Bronchial epithelial cell (primary cell): ENCODE measurements at regions not wholly inside any gene's neighbourhood (a gene's known extent, or its start where the extent isn't known, plus 50 kb on each side); places are given as distances from the start of the nearest gene placed in this dataset.
"Not testable (repeated sequence)": the region's sequence is repeated elsewhere in the genome, so short reads cannot be mapped to it uniquely, and the experiment has no call there.

Experiments used
- DNase-seq: peaks from one replicate; pipeline ENCODE4 v3.0.0-alpha.2; 2010; ENCODE audit warnings: low read depth
- FAIRE-seq: peaks from 2 replicates; lab custom pipeline; 2011; peaks lifted over from hg19 to GRCh38; lab: Jason Lieb, UNC
- H3K27me3 ChIP-seq: 2 replicates; pipeline ENCODE4 v1.5.1; 2011; ENCODE audit warnings: low read length; ENCODE audit not compliant: control insufficient read depth, insufficient read depth
- H3K36me3 ChIP-seq: 2 replicates; pipeline ENCODE4 v1.5.1; 2011; ENCODE audit warnings: low read length; ENCODE audit not compliant: control insufficient read depth, insufficient read depth
- H3K4me3 ChIP-seq: 2 replicates; pipeline ENCODE4 v1.5.1; 2011; ENCODE audit warnings: mild to moderate bottlenecking, low read depth, low read length, control low read depth
- TF ChIP-seq, protein P1 (sequence below): IDR thresholded peaks from 2 replicates; pipeline ENCODE4 v1.5.1; 2011; ENCODE audit warnings: mild to moderate bottlenecking, moderate library complexity, low read length, control low read depth, inconsistent platforms; ENCODE audit not compliant: insufficient read depth, severe bottlenecking

DNA sequence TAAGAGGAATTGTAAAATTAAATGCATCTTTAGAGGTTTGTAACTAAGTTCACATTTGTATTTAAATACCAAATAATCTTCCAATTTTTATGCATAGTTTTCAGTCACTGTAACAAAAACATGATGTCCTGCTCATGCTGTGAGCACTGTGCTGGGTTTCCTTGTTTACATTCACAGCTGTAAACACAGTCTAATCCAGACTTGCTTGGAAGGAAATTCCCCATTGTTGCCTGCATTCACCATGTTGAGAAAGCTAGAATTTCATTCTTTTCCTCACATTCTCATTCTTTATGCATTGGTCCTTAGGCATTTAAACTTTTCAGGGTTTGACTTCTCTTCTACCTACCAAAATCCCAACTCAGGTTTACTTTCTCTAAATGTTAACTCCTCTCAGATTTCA is 242.0 kb upstream of the TBX18 start:
- TF ChIP-seq, protein P1, sequence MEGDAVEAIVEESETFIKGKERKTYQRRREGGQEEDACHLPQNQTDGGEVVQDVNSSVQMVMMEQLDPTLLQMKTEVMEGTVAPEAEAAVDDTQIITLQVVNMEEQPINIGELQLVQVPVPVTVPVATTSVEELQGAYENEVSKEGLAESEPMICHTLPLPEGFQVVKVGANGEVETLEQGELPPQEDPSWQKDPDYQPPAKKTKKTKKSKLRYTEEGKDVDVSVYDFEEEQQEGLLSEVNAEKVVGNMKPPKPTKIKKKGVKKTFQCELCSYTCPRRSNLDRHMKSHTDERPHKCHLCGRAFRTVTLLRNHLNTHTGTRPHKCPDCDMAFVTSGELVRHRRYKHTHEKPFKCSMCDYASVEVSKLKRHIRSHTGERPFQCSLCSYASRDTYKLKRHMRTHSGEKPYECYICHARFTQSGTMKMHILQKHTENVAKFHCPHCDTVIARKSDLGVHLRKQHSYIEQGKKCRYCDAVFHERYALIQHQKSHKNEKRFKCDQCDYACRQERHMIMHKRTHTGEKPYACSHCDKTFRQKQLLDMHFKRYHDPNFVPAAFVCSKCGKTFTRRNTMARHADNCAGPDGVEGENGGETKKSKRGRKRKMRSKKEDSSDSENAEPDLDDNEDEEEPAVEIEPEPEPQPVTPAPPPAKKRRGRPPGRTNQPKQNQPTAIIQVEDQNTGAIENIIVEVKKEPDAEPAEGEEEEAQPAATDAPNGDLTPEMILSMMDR: no peak
- Histone ChIP-seq H3K4me3 (no peak overlapping the region), H3K36me3 (no peaks in the 10 kb centered on the region), H3K27me3 (no peaks in the 10 kb centered on the region)
- DNase-seq (no peak), FAIRE-seq (no peak)

DNA sequence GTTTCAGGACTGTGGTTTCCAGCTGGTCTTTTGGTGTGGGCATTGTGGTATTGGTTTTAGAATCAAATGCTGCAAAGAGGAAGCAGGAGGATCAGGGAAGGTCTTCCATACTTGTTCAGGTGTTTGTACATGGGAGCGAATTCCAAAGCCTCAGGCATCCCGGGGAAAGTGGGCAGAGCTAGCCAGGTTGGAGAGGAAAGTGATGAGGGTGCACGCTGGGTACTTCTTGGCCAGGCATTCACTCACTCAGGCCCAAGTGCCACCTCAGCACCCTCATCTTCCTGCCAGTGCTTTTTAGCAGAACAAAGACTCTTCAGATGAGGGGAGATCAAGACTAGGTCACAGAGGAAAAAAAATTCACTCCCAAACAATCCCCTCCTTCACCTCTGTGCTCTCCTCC is 241.1 kb upstream of the TBX18 start:
- no peaks in the 10 kb centered on the region for H3K36me3 ChIP-seq
- no peaks in the 10 kb centered on the region for H3K27me3 ChIP-seq
- DNase-seq (no peak), FAIRE-seq (no peak)
- no peak overlapping the region for H3K4me3 ChIP-seq
- TF ChIP-seq, protein P1: no peak

DNA sequence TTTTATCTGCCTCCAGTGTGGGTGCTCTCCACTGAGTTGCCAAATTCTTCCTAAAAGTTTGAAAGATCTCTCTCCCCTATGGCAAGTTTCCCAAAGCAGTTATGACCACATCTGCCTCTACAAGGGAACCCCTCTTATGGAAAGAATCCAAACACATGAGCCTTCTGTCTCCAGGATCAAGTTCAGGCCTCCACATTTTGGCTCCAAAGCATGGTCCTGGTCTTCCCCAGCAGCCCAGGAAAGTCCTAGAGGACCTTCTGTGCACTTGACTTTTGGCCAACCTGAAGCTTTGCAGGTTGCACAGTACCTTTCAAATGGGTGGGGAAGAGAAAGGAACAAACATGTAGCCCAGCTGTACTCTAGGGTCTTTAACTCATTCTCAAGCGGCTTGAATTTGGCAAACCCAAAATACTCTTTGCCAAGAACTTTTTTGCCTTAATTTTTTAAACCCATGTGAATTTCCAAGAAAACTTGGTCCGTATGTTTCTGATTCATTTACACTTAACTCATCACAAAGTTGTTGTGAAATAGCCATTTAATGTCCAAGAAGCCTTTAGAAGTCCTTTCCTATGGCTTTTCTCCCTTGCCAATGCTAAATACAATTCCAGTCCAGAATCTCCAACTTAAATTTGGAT is 240.1 kb upstream of the TBX18 start:
- DNase-seq (no peak), FAIRE-seq (no peak)
- H3K27me3 ChIP-seq: no peaks in the 10 kb centered on the region
- TF ChIP-seq, protein P1: no peak
- H3K36me3 ChIP-seq: no peaks in the 10 kb centered on the region
- H3K4me3 ChIP-seq: no peak overlapping the region

DNA sequence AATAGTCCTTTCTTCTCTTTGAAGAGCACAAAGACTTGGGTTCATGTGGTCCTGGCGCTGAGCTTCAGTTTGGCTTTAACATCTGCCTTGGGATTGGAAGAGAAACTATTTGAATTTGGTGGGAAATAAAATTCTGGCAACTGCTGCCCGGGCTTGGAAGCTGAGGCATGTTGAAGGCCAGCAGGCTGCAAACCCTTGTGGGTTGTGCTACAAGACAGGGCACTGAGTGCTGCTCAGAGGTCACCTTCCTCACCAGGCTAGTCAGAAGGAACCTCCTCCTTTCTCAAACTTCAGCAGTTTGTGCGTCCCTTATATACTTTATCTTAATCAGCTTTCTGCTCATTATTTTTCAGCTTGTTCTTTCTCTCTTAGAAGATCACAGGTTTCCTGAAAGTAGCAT is 238.4 kb upstream of the TBX18 start:
- no peaks in the 10 kb centered on the region for H3K27me3 ChIP-seq
- no peaks in the 10 kb centered on the region for H3K36me3 ChIP-seq
- DNase-seq (no peak), FAIRE-seq (no peak)
- no peak overlapping the region for H3K4me3 ChIP-seq
- TF ChIP-seq, protein P1: no peak

DNA sequence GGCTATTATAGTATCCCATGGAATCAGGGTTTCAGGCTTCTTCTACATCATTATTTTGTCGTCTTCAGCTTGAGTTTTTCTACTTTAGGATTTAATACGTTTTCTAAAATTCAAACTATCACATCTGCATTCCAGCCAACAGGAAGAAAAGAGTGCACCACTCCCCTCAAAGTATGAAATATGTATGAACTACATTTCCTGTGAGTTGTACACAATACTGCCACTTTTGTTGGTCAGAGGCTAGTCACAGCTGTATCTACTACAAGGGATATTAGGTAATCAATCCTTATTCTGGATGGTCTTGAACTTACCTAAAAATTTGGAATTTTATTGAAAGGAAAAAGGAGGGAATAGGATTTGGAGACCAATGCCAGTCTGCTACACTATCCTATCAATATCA is 235.6 kb upstream of the TBX18 start:
- no peaks in the 10 kb centered on the region for H3K27me3 ChIP-seq
- DNase-seq: no peak
- TF ChIP-seq, protein P1: no peak
- H3K36me3 ChIP-seq: no peaks in the 10 kb centered on the region
- H3K4me3 ChIP-seq: no peak overlapping the region
- FAIRE-seq: no peak

DNA sequence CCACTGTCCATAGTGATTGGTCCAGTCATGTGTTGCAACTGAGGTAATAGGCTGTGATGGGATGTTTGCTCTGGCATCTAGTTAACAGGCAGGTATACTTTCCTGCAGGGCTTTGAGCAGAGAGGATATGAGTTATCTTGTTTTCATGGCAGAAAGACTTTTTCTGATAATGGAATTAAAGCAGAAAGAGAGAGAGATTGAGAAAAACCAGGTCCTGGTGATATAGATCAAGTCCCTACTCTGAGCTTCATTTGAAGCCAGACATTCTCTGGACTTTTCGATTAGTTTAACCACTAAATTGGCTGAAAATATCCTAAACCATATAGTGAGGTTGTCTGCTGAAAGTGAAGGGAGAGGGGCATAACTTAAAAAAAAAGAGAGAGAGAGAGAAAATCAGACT is 233.8 kb upstream of the TBX18 start:
- Histone ChIP-seq H3K4me3 (no peak overlapping the region), H3K27me3 (no peaks in the 10 kb centered on the region), H3K36me3 (no peaks in the 10 kb centered on the region)
- no peak for DNase-seq
- TF ChIP-seq, protein P1: no peak
- FAIRE-seq: no peak

DNA sequence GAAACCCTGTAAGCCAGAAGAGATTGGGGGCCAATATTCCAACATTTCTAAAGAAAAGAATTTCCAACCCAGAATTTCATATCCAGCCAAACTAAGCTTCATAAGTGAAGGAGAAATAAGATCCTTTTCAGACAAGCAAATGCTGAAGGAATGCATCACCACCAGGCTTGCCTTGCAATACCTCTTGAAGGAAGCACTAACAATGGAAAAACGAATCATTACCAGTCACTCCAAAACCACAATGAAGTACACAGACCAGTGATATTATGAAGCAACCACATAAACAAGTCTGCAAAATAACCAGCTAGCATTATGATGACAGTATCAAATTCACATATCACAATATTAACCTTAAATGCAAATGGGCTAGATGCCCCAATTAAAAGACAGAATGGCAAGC is 224.4 kb upstream of the TBX18 start:
- H3K36me3 ChIP-seq, H3K27me3 ChIP-seq, FAIRE-seq, H3K4me3 ChIP-seq: not testable (repeated sequence)
- DNase-seq: peak; percentile 35

DNA sequence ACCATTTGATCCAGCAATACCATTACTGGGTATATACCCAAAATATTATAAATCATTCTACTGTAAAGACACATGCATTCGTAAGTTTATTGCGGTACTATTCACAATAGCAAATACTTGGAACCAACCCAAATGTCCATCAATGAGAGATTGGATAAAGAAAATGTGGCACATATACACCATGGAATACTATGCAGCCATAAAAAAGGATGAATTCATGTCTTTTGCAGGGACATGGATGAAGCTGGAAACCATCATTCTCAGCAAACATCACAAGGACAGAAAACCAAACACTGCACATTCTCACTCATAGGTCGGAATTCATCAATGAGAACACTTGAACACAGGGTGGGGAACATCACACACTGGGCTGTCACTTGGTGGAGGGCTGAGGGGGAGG is 221.1 kb upstream of the TBX18 start:
- FAIRE-seq, H3K27me3 ChIP-seq, H3K4me3 ChIP-seq, H3K36me3 ChIP-seq, DNase-seq: not testable (repeated sequence)
